KMS-11 (cell line): ENCODE measurements at regions not wholly inside any gene's neighbourhood (a gene's known extent, or its start where the extent isn't known, plus 50 kb on each side); places are given as distances from the start of the nearest gene placed in this dataset.

Source experiments
- H2AFZ ChIP-seq: fragments of 200-600 bp; sonication (generic); 2 replicates; pipeline ENCODE4 v1.6.1; 2016; ENCODE audit warnings: antibody characterized with exemption, mixed run types, low read depth
- H3K27ac ChIP-seq: fragments of 200-600 bp; sonication (generic); 2 replicates; pipeline ENCODE4 v1.6.1; 2016; ENCODE audit warnings: mild to moderate bottlenecking, mixed run types
- H3K27me3 ChIP-seq: fragments of 200-600 bp; sonication (generic); 2 replicates; pipeline ENCODE4 v1.6.1; 2017; ENCODE audit warnings: mild to moderate bottlenecking, low read depth, mixed run types, moderate library complexity; ENCODE audit not compliant: insufficient read depth
- H3K36me3 ChIP-seq: fragments of 200-600 bp; sonication (generic); 2 replicates; pipeline ENCODE4 v1.6.1; 2017; ENCODE audit warnings: mild to moderate bottlenecking, mixed run types; ENCODE audit not compliant: insufficient read depth
- H3K4me1 ChIP-seq: fragments of 200-600 bp; sonication (generic); 2 replicates; pipeline ENCODE4 v1.6.1; 2016; ENCODE audit warnings: mild to moderate bottlenecking, low read depth, mixed run types; ENCODE audit not compliant: poor library complexity, severe bottlenecking
- H3K4me2 ChIP-seq: fragments of 200-600 bp; sonication (generic); 2 replicates; pipeline ENCODE4 v1.7.0; 2016; ENCODE audit warnings: mild to moderate bottlenecking, mixed run types
- H3K4me3 ChIP-seq: fragments of 200-600 bp; sonication (generic); IDR thresholded peaks from 2 replicates; pipeline ENCODE4 v1.6.1; 2017; ENCODE audit warnings: low read depth, low read length, mixed read lengths; ENCODE audit not compliant: insufficient read depth
- H3K79me2 ChIP-seq: fragments of 200-600 bp; sonication (generic); 2 replicates; pipeline ENCODE4 v1.6.1; 2016; ENCODE audit warnings: low read depth, mixed run types; ENCODE audit not compliant: insufficient read depth
- H3K9ac ChIP-seq: fragments of 200-600 bp; sonication (generic); 2 replicates; pipeline ENCODE4 v1.6.1; 2016; ENCODE audit warnings: mild to moderate bottlenecking, mixed run types
- H4K20me1 ChIP-seq: fragments of 200-600 bp; sonication (generic); 2 replicates; pipeline ENCODE4 v1.6.1; 2016; ENCODE audit warnings: mild to moderate bottlenecking, mixed run types; ENCODE audit not compliant: insufficient read depth
- CTCF ChIP-seq: fragments of 200-600 bp; sonication (generic); conservative IDR thresholded peaks from 2 replicates; pipeline ENCODE4 v1.6.1; 2017; ENCODE audit warnings: low read depth, mild to moderate bottlenecking, antibody characterized with exemption, low read length, moderate library complexity, mixed read lengths

GRCh38 chr2:133956434-133956935, 297.4 kb upstream of the MGAT5 start:
- Histone ChIP-seq H4K20me1 (no peaks in the 10 kb centered on the region), H3K79me2 (no peaks in the 10 kb centered on the region), H3K27me3 (no peaks in the 10 kb centered on the region), H3K4me2 (no peak overlapping the region), H3K4me3 (no peak overlapping the region), H3K9ac (no peak overlapping the region), H3K4me1 (peaks cover 23% of the 10 kb centered on the region), H3K27ac (no peak overlapping the region), H3K36me3 (no peaks in the 10 kb centered on the region), H2AFZ (no peak overlapping the region)
- TF ChIP-seq CTCF, result no peak

- H3K27me3 ChIP-seq, result no peaks in the 10 kb centered on the region
- H2AFZ ChIP-seq, result no peak overlapping the region
- H3K4me3 ChIP-seq, result no peak overlapping the region
- H3K27ac ChIP-seq, result no peak overlapping the region
- no peaks in the 10 kb centered on the region for H4K20me1 ChIP-seq
- peaks cover 23% of the 10 kb centered on the region for H3K4me1 ChIP-seq
- no peak overlapping the region for H3K9ac ChIP-seq
- H3K4me2 ChIP-seq, result no peak overlapping the region
- no peaks in the 10 kb centered on the region for H3K36me3 ChIP-seq
- TF ChIP-seq CTCF, result no peak
- no peaks in the 10 kb centered on the region for H3K79me2 ChIP-seq
Observed at GRCh38 chr2:133957724-133958480, 296.0 kb upstream of the MGAT5 start.

GRCh38 chr2:133959066-133959465, 294.8 kb upstream of the MGAT5 start:
- Histone ChIP-seq H4K20me1 (no peaks in the 10 kb centered on the region), H3K4me2 (no peak overlapping the region), H3K9ac (no peak overlapping the region), H3K79me2 (no peaks in the 10 kb centered on the region), H2AFZ (no peak overlapping the region), H3K27me3 (no peaks in the 10 kb centered on the region), H3K27ac (no peak overlapping the region), H3K4me3 (no peak overlapping the region), H3K4me1 (peaks cover 17% of the 10 kb centered on the region), H3K36me3 (no peaks in the 10 kb centered on the region)
- no peak for TF ChIP-seq CTCF

GRCh38 chr2:133966720-133967304, 287.1 kb upstream of the MGAT5 start:
- Histone ChIP-seq H3K36me3 (no peaks in the 10 kb centered on the region), H3K27me3 (no peaks in the 10 kb centered on the region), H2AFZ (no peak overlapping the region), H3K4me2 (no peak overlapping the region), H3K4me1 (no peaks in the 10 kb centered on the region), H3K27ac (no peak overlapping the region), H3K9ac (no peak overlapping the region), H4K20me1 (no peaks in the 10 kb centered on the region), H3K4me3 (no peak overlapping the region), H3K79me2 (no peaks in the 10 kb centered on the region)
- no peak for TF ChIP-seq CTCF
